Body of pancreas (tissue), 4 donors: ENCODE measurements at regions not wholly inside any gene's neighbourhood (a gene's known extent, or its start where the extent isn't known, plus 50 kb on each side); places are given as distances from the start of the nearest gene placed in this dataset.

Experiments
- CTCF ChIP-seq, 7 experiments: fragments of 450-650 bp in 4 of 7; fragments of 200-600 bp in 3 of 7; sonication (generic) in 3 of 7; IDR thresholded peaks; one replicate each; pipeline ENCODE4 v1.5.1; 2016 to 2019; ENCODE audit warnings: antibody characterized with exemption in 7 of 7
- POLR2A ChIP-seq, 3 donors: fragments of 450-650 bp; IDR thresholded peaks; one replicate each; pipeline ENCODE4 v1.6.1; 2016; ENCODE audit warnings: antibody characterized with exemption in 3 of 3, mild to moderate bottlenecking in 2 of 3

- TF ChIP-seq CTCF (IDR thresholded peaks at IDR 0.05) (no peak), POLR2A (IDR thresholded peaks at IDR 0.05) (no peak)
These were observed 1674.2 kb upstream of the ADGRL3 start for GRCh38 chr4:59525885-59526284.
